Stimulated activated CD4-positive, alpha-beta T cell treated with anti-CD3 and anti-CD28 coated beads, Interleukin-1b, Interleukin-23, amount 100 ng/mL, for 4 hours (primary cell): ENCODE measurements at regions not wholly inside any gene's neighbourhood (a gene's known extent, or its start where the extent isn't known, plus 50 kb on each side); places are given as distances from the start of the nearest gene placed in this dataset.
"Not testable (repeated sequence)": the region's sequence is repeated elsewhere in the genome, so short reads cannot be mapped to it uniquely, and the experiment has no call there.

Source experiments
- DNase-seq, 2 donors: peaks; one replicate each; pipeline ENCODE4 v3.0.0-alpha.2; 2020; ENCODE audit warnings: low read depth in 2 of 2

DNA sequence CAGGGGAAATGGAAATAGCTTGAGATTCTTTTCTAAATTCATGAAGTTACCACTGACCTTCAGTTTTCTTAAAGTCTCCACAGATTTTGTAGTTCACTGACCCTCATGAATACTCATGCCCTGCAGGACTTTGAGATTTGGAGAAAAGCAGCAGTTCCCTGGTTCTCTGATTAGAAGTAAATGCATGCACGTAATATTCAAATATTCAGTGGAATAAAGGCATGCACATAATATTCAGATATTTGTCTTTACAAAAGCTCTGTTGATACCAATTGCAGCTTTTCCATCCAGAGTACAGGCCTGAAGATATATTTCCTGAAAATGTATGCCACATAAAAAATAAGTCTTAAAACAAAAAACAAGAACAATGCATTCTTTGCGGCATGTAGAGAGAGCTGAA lies 219.8 kb downstream of the ADCYAP1 start:
- no peak for DNase-seq

- no peak for DNase-seq
These were observed 228.9 kb downstream of the ADCYAP1 start for GRCh38 chr18:1133541-1133940.

DNA sequence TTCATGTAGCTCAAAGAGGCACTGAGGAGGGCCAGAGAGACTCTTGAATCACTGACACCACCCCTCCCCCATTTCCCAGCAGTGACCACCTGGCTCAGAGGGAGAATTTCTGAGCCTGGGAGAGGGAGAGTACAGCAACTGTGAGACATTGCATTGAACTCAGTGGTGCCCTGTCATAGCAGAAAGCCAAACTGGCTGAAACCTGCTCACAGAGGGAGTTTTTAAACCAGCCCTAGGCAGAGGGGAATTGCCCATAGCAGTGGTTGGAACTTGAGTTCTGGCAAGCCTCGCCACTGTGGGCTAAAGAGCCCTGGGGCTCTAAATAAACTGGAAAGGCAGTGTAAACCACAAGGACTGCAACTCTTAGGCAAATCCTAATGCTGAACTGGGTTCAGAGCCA lies 243.1 kb downstream of the ADCYAP1 start:
- DNase-seq: no peak

DNA sequence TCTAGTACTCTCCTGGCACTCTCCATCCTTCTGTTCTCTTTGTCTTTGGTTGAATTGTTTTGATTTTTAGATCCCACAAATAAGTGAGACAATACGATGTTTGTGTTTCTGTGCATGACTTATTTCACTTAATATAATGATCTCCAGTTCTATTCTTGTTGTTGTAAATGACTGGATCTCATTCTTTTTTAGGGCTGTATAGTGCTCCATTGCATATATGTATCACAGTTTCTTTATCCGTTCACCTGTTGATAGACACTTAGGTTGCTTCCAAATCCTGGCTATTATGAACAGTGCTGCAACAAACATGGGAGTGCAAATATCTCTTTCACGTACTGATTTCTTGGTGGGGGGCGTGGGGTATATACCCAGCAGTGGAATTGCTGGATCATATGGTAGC lies 245.0 kb downstream of the ADCYAP1 start:
- DNase-seq: no peak

GRCh38 chr18:1150344-1150743 lies 245.7 kb downstream of the ADCYAP1 start:
- no peak for DNase-seq

DNA sequence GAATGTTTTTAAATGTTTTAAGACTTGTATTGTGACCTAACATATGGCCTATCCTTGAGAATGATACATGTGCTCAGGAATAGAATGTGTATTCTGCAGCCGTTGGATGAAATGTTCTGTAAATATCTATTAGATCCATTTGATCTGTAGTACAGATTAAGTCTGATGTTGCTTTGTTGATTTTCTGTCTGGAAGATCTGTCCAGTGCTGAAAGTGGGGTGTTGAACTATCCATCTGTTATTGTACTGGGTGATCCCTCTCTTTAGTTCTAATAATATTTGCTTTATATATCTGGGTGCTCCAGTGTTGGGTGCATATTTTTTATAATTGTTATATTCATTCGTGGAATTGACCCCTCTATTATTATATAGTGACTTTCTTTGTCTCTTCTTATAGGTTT lies 248.3 kb downstream of the ADCYAP1 start:
- DNase-seq: not testable (repeated sequence)

DNA sequence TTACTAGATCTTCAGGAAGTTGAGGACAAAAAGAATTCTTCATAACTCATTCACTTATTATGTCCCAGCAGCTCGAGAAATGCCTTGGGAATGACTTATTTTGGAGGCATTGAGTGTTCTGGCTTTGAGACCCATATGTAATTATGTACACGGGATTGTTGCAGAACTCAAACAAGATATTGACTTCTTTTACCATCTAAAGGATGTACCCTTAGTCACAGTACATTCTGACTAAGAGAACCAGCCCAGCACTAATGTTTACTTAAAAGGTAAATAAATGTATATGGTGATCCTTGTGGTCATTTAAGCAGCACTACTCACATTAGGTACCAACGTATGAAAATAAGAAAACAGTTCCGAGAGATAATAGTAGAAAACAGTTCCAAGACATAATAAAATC lies 268.9 kb downstream of the ADCYAP1 start:
- DNase-seq: no peak

- DNase-seq: no peak
These were observed 272.6 kb downstream of the ADCYAP1 start for GRCh38 chr18:1177232-1177631.

GRCh38 chr18:1191341-1191740 lies 286.7 kb downstream of the ADCYAP1 start:
- DNase-seq: no peak

DNA sequence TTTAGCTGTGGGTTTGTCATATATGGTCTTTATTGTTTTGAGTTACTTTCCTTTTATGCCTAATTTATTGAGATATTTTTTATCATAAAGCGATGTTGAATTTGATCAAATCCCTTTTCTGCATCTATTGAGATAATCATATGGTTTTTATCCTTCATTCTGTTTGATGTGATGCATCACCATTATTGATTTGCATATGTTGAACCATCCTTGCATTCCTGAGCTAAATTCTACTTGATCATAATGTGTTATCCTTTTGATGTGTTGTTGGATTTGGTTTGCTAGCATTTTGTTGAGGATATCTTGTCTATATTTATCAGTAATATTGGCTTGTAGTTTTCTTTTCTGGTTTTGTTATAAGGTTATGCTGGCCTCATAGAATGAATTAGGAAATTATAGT lies 308.5 kb downstream of the ADCYAP1 start:
- DNase-seq: no peak

GRCh38 chr18:1222880-1223279 lies 318.2 kb downstream of the ADCYAP1 start:
- DNase-seq: no peak

- no peak for DNase-seq
These were observed 322.4 kb downstream of the ADCYAP1 start for GRCh38 chr18:1227025-1227424.

- no peak for DNase-seq
These were observed 325.0 kb downstream of the ADCYAP1 start for GRCh38 chr18:1229634-1230033.

GRCh38 chr18:1232867-1233266 lies 328.2 kb downstream of the ADCYAP1 start:
- no peak for DNase-seq

GRCh38 chr18:1240701-1241100 lies 336.0 kb downstream of the ADCYAP1 start:
- DNase-seq: no peak

- no peak for DNase-seq
These were observed 339.9 kb downstream of the ADCYAP1 start for GRCh38 chr18:1244397-1245122.

DNA sequence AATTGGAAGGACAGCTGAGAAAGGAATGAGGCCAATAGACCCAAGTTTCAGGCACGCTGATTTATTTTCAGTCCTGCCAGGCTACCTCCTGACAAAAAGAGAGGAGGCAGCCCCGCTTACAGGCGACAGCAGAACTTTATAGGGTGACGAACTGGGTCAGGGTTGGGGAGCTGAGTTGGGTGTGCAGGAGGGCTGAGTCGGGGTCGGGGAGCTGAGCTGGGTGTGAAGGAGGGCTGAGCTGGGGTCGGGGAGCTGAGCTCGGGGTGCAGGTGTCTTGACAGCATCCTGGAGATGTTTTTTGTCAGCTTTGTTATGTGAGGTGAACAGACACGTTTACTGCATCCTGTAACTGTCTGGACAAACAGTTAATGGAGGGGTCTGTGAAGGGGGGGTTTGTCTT lies 342.2 kb downstream of the ADCYAP1 start:
- no peak for DNase-seq

DNA sequence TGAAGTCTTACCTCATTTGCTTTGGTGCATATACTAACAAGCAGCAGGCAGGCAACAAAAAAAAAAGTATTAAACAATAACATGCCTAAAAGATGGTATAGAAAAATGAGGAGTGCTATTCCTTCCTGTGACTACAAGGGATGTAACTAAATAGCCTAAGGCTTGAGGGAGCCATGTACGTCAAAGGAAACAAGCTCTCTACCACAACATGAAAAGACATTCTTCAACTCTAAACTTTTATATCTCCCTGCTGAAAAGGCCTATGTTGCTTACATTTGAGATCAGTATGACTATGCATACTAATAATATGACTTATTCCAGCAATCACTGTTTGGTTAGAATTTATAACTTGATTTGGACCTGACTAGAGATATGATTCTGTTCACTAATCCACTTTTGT lies 347.9 kb downstream of the ADCYAP1 start:
- DNase-seq: no peak

DNA sequence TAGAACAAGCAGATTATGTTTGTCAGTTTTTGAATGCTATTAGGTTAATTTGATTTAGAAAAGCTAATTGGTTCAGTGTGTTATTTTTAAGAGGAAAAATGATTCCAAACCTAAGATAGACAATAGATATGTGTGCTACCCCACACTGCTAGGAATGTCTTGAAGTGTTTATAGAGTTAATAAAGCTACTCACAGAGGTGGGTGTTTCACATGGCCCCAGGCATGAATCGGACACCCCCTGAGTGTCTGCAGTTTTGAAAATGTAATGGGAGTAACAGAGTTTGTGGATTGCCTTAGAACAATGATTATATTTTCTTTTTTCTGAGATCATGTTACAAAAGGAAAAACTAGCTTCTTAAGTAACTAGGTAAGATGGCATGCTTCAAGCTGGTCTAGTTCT lies 348.3 kb downstream of the ADCYAP1 start:
- no peak for DNase-seq

DNA sequence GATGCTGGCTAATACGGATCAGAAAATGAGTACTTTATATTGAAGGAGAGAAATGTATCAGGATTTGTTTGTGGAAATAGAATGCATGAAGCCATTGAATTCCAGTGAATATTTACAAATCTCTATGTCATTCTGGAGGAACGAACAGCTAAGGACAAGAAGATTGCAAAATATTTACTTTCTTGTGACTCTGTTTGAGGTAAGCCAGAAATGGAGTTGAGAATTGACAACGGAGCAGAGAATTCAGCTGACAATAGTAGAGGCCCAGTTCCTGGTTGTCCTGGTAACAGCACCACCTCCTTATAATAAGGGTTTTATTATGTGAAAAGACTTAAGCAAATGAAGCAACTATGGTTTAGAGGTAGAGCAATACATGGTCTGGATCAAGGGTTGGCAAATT lies 349.2 kb downstream of the ADCYAP1 start:
- DNase-seq: no peak

DNA sequence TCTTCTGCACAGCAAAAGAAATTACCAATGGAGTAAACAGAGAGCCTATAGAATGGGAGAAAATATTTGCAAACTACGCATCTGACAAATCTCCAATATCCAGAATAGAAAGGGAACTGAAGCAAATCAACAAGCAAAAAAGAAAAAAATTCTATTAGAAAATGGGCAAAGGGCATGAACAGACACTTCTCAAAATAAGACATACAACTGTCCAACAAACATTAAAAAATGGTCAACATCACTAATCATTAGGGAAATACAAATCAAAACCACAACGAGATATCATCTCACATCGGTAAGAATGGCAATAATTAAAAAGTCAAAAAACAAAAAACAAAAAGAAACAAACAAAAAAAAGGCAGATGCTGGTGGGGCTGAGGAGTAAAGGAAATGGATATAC lies 356.4 kb downstream of the ADCYAP1 start:
- DNase-seq: no peak

DNA sequence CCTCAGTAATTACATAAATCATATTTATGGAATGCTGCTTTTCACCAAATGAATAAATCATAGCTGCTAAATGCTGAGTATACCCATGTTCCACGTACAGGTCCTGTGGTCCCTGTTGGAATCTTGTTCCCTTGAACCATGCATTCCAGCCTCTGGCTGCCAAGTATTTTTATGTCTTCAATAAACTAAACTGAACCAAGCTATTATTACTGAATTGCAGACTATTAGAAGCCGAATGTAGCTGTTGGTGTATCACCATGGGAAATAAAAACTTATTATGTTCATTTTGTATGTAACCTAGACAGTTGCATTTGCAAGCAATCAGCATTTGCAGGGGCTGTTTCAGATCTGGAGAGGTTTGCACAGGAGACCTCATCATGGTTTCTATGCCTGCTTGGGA lies 362.4 kb downstream of the ADCYAP1 start:
- no peak for DNase-seq

DNA sequence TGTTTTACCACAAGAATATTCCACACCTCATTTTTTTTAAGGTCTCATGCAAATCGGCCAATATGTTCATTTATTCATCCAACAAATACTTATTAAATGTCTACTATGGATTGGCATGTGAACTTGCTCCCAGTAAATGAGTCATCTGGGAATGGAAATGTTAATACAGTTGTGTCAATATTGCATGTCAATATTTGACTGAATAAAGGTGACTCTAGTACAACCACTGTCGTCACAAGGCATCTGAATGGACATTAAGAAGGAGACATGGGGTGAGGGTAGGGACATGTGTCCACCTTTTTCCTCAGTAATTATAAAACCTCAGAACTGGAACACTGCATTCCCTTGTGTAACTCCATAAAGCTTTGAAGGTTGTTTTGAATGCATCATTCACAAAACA lies 365.4 kb downstream of the ADCYAP1 start:
- DNase-seq: no peak

GRCh38 chr18:1273469-1273868 lies 368.8 kb downstream of the ADCYAP1 start:
- DNase-seq: no peak
